ENCODE measurements at regions not wholly inside any gene's neighbourhood (a gene's known extent, or its start where the extent isn't known, plus 50 kb on each side); places are given as distances from the start of the nearest gene placed in this dataset.

- no peaks in the 10 kb centered on the region for H3K27me3 ChIP-seq
- peaks cover 0 to 5% (median 0%) of the 10 kb centered on the region in 4 donors for H3K4me1 ChIP-seq
- H3K27ac ChIP-seq = no peak overlapping the region
- TF ChIP-seq POLR2A (IDR thresholded peaks at IDR 0.05) (no peak), POLR2AphosphoS5 (IDR thresholded peaks at IDR 0.05) (no peak), CTCF (IDR thresholded peaks at IDR 0.05) (no peak), EP300 (IDR thresholded peaks at IDR 0.05) (no peak)
- 14 to 54% methylated on average over 7 of the region's 7 CpGs for WGBS, 2 donors
- no peak for DNase-seq
- H3K4me3 ChIP-seq = no peak overlapping the region
- no peaks in the 10 kb centered on the region for H3K9me3 ChIP-seq
- no peaks in the 10 kb centered on the region for H3K36me3 ChIP-seq
- intact Hi-C loops (cut with DNase I) = no loop called here
These were observed 319.6 kb upstream of the HS3ST1 start for GRCh38 chr4:11748164-11748872.

- Histone ChIP-seq H3K9me3 (no peaks in the 10 kb centered on the region), H3K27me3 (no peaks in the 10 kb centered on the region), H3K4me1 (peaks cover 0 to 5% (median 0%) of the 10 kb centered on the region in 4 donors), H3K36me3 (no peaks in the 10 kb centered on the region), H3K4me3 (no peak overlapping the region), H3K27ac (no peak overlapping the region)
- 44 to 49% methylated on average over 4 of the region's 4 CpGs for WGBS, 2 donors
- no peak for DNase-seq
- TF ChIP-seq EP300 (IDR thresholded peaks at IDR 0.05) (no peak), POLR2A (IDR thresholded peaks at IDR 0.05) (no peak), CTCF (IDR thresholded peaks at IDR 0.05) (no peak), POLR2AphosphoS5 (IDR thresholded peaks at IDR 0.05) (no peak)
- intact Hi-C loops (cut with DNase I) = no loop called here
These were observed 318.0 kb upstream of the HS3ST1 start for GRCh38 chr4:11746734-11747133.

GRCh38 chr4:11743976-11744375 is 315.3 kb upstream of the HS3ST1 start:
- 87 to 92% methylated on average over 1 of the region's 1 CpG for WGBS, 2 donors
- no peak for DNase-seq
- intact Hi-C loops (cut with DNase I) = no loop called here
- no peak for TF ChIP-seq CTCF (IDR thresholded peaks at IDR 0.05)
- no peak for TF ChIP-seq POLR2AphosphoS5 (IDR thresholded peaks at IDR 0.05)
- no peak for TF ChIP-seq POLR2A (IDR thresholded peaks at IDR 0.05)
- no peak overlapping the region for H3K4me3 ChIP-seq
- peaks cover 0 to 5% (median 0%) of the 10 kb centered on the region in 4 donors for H3K4me1 ChIP-seq
- no peaks in the 10 kb centered on the region for H3K36me3 ChIP-seq
- H3K27ac ChIP-seq = no peak overlapping the region
- H3K27me3 ChIP-seq = no peaks in the 10 kb centered on the region
- no peaks in the 10 kb centered on the region for H3K9me3 ChIP-seq

GRCh38 chr4:11743236-11743635 is 314.5 kb upstream of the HS3ST1 start:
- intact Hi-C loops (cut with DNase I) = no loop called here
- no peaks in the 10 kb centered on the region for H3K36me3 ChIP-seq
- no peaks in the 10 kb centered on the region for H3K27me3 ChIP-seq
- peaks cover 0 to 5% (median 0%) of the 10 kb centered on the region in 4 donors for H3K4me1 ChIP-seq
- DNase-seq = no peak
- TF ChIP-seq POLR2A (IDR thresholded peaks at IDR 0.05) (no peak), EP300 (IDR thresholded peaks at IDR 0.05) (no peak), POLR2AphosphoS5 (IDR thresholded peaks at IDR 0.05) (no peak)
- WGBS, 2 donors = 95 to 96% methylated on average over 1 of the region's 1 CpG
- no peaks in the 10 kb centered on the region for H3K9me3 ChIP-seq
- H3K27ac ChIP-seq = no peak overlapping the region
- no peak overlapping the region for H3K4me3 ChIP-seq

GRCh38 chr4:11741190-11741652 is 312.5 kb upstream of the HS3ST1 start:
- no peak for TF ChIP-seq EP300 (IDR thresholded peaks at IDR 0.05)
- TF ChIP-seq POLR2AphosphoS5 (IDR thresholded peaks at IDR 0.05) = no peak
- TF ChIP-seq POLR2A (IDR thresholded peaks at IDR 0.05) = no peak
- TF ChIP-seq CTCF (IDR thresholded peaks at IDR 0.05) = no peak
- Histone ChIP-seq H3K9me3 (no peaks in the 10 kb centered on the region), H3K36me3 (no peaks in the 10 kb centered on the region), H3K27me3 (no peaks in the 10 kb centered on the region), H3K4me3 (no peak overlapping the region), H3K4me1 (no peaks in the 10 kb centered on the region), H3K27ac (no peak overlapping the region)
- DNase-seq = no peak
- intact Hi-C loops (cut with DNase I) = no loop called here
- WGBS, 2 donors = 20 to 65% methylated on average over 1 of the region's 1 CpG

All from sigmoid colon (tissue), 6 donors.